Stimulated activated CD8-positive, alpha-beta memory T cell treated with anti-CD3 and anti-CD28 coated beads, Interleukin-7, amount 100 ng/mL, for 48 hours (primary cell): ENCODE measurements at regions not wholly inside any gene's neighbourhood (a gene's known extent, or its start where the extent isn't known, plus 50 kb on each side); places are given as distances from the start of the nearest gene placed in this dataset.
"Not testable (repeated sequence)": the region's sequence is repeated elsewhere in the genome, so short reads cannot be mapped to it uniquely, and the experiment has no call there.

ENCODE experiments used
- DNase-seq, 2 donors: peaks; one replicate each; pipeline ENCODE4 v3.0.0-alpha.2; 2020; ENCODE audit warnings: low read depth in 1 of 2; ENCODE audit errors: extremely low read depth in 1 of 2

- no peak for DNase-seq
These were observed 535.7 kb upstream of the ACO1 start for GRCh38 chr9:31848505-31849285.

- DNase-seq: no peak
These were observed 530.3 kb upstream of the ACO1 start for GRCh38 chr9:31854187-31854586.

GRCh38 chr9:31868830-31869229 is 515.6 kb upstream of the ACO1 start:
- DNase-seq: no peak

- DNase-seq: no peak
These were observed 514.2 kb upstream of the ACO1 start for GRCh38 chr9:31870276-31870675.

- no peak for DNase-seq
These were observed 510.7 kb upstream of the ACO1 start for GRCh38 chr9:31873722-31874121.

GRCh38 chr9:31894008-31894407 is 490.4 kb upstream of the ACO1 start:
- DNase-seq: no peak

- DNase-seq: no peak
These were observed 476.1 kb upstream of the ACO1 start for GRCh38 chr9:31908158-31908890.

- no peak for DNase-seq
These were observed 475.5 kb upstream of the ACO1 start for GRCh38 chr9:31908891-31909480.

GRCh38 chr9:31912636-31913035 is 471.8 kb upstream of the ACO1 start:
- DNase-seq: no peak

- no peak for DNase-seq
These were observed 467.7 kb upstream of the ACO1 start for GRCh38 chr9:31916591-31917241.

GRCh38 chr9:31937737-31938136 is 446.7 kb upstream of the ACO1 start:
- not testable (repeated sequence) for DNase-seq

GRCh38 chr9:31950756-31951155 is 433.7 kb upstream of the ACO1 start:
- no peak for DNase-seq

- DNase-seq: no peak
These were observed 425.9 kb upstream of the ACO1 start for GRCh38 chr9:31958572-31958971.

- DNase-seq: no peak
These were observed 414.9 kb upstream of the ACO1 start for GRCh38 chr9:31969552-31969951.

GRCh38 chr9:31983895-31984294 is 400.5 kb upstream of the ACO1 start:
- DNase-seq: no peak

GRCh38 chr9:31996331-31996730 is 388.1 kb upstream of the ACO1 start:
- no peak for DNase-seq

GRCh38 chr9:32004431-32005076 is 379.9 kb upstream of the ACO1 start:
- DNase-seq: no peak

GRCh38 chr9:32010322-32010721 is 374.1 kb upstream of the ACO1 start:
- no peak for DNase-seq

- no peak for DNase-seq
These were observed 373.4 kb upstream of the ACO1 start for GRCh38 chr9:32011049-32011448.

- no peak for DNase-seq
These were observed 368.6 kb upstream of the ACO1 start for GRCh38 chr9:32015795-32016194.

GRCh38 chr9:32045513-32045912 is 338.9 kb upstream of the ACO1 start:
- no peak for DNase-seq
